B cell (primary cell): ENCODE measurements at regions not wholly inside any gene's neighbourhood (a gene's known extent, or its start where the extent isn't known, plus 50 kb on each side); places are given as distances from the start of the nearest gene placed in this dataset.

ENCODE experiments used
- ATAC-seq: fragments of 200-7000 bp; cut with Tn5 transposase; one replicate; pipeline ENCODE4 v1.10.0; 2021; ENCODE audit warnings: low read depth, mild to moderate bottlenecking, moderate number of reproducible peaks, moderate library complexity
- CTCF ChIA-PET: fragments of 350-600 bp; sonication (Branson Sonifier 250); formaldehyde crosslinking; loops from one replicate; lab custom pipeline; 2021; ENCODE audit warnings: antibody characterized with exemption, inconsistent platforms; lab: Charles Lee
- POLR2A ChIA-PET: fragments of 350-600 bp; sonication (Branson Sonifier 250); formaldehyde crosslinking; loops from one replicate; lab custom pipeline; 2021; ENCODE audit warnings: antibody characterized with exemption; lab: Charles Lee
- DNase-seq: peaks from one replicate; pipeline ENCODE4 v3.0.0; 2013
- H2AFZ ChIP-seq: 2 replicates; pipeline ENCODE4 v1.6.1; 2012; ENCODE audit warnings: mild to moderate bottlenecking, low read depth, low read length; ENCODE audit not compliant: insufficient read depth, poor library complexity, severe bottlenecking
- H3K27ac ChIP-seq, 2 donors: 1 replicate in 1 of 2; 2 replicates in 1 of 2; pipeline ENCODE4 v1.5.1; 2012 to 2013; ENCODE audit warnings: low read length in 2 of 2, mild to moderate bottlenecking in 2 of 2, moderate library complexity in 1 of 2
- H3K27me3 ChIP-seq, 4 experiments: fragments of 200-600 bp in 1 of 4; sonication (generic) in 1 of 4; replicated peaks in 1 of 4; 1 replicate in 2 of 4; 2 replicates in 2 of 4; pipeline versions ENCODE4 v1.6.1 to v1.7.0; 2013 to 2016; ENCODE audit warnings: low read length in 3 of 4, mild to moderate bottlenecking in 2 of 4, mixed read lengths in 1 of 4, moderate library complexity in 1 of 4; ENCODE audit not compliant: insufficient read depth in 4 of 4, control insufficient read depth in 3 of 4; ENCODE audit errors: control extremely low read depth in 1 of 4
- H3K36me3 ChIP-seq, 2 experiments: replicated peaks in 1 of 2; 1 replicate in 1 of 2; 2 replicates in 1 of 2; pipeline versions ENCODE4 v1.6.1 to v1.7.1; 2013; ENCODE audit warnings: low read length in 1 of 2; ENCODE audit not compliant: insufficient read depth in 2 of 2, control insufficient read depth in 1 of 2; ENCODE audit errors: control extremely low read depth in 1 of 2, extremely low read depth in 1 of 2
- H3K4me1 ChIP-seq, 2 donors: fragments of 200-600 bp in 1 of 2; sonication (generic) in 1 of 2; 1 replicate in 1 of 2; 2 replicates in 1 of 2; pipeline versions ENCODE4 v1.5.1 to v1.6.1; 2013 to 2017; ENCODE audit warnings: low read length in 2 of 2; ENCODE audit not compliant: control insufficient read depth in 2 of 2, insufficient read depth in 2 of 2
- H3K4me2 ChIP-seq: replicated peaks from 2 replicates; pipeline ENCODE3; 2012; ENCODE audit warnings: mild to moderate bottlenecking, low read depth, low read length; ENCODE audit not compliant: poor library complexity, severe bottlenecking
- H3K4me3 ChIP-seq, 5 experiments: fragments of 200-600 bp in 1 of 5; sonication (generic) in 1 of 5; 1 replicate in 3 of 5; 2 replicates in 2 of 5; pipeline versions ENCODE4 v1.5.1 to v1.7.0; 2011 to 2016; ENCODE audit warnings: low read length in 4 of 5, mild to moderate bottlenecking in 4 of 5, low read depth in 2 of 5, control low read depth in 1 of 5, moderate library complexity in 1 of 5; ENCODE audit not compliant: insufficient read depth in 1 of 5; ENCODE audit errors: control extremely low read depth in 1 of 5, extremely low read depth in 1 of 5
- H3K79me2 ChIP-seq: fragments of 200-600 bp; sonication (generic); one replicate; pipeline ENCODE4 v1.6.0; 2016; ENCODE audit warnings: low read length; ENCODE audit not compliant: control insufficient read depth, insufficient read depth
- H3K9ac ChIP-seq: fragments of 200-600 bp; sonication (generic); 2 replicates; pipeline ENCODE4 v1.6.1; 2017; ENCODE audit warnings: mild to moderate bottlenecking, low read length, moderate library complexity
- H3K9me3 ChIP-seq, 3 donors: one replicate each; pipeline versions ENCODE4 v1.6.1 to v1.7.1; 2013; ENCODE audit warnings: low read length in 2 of 3; ENCODE audit not compliant: control insufficient read depth in 2 of 3, insufficient read depth in 1 of 3; ENCODE audit errors: control extremely low read depth in 1 of 3
- H4K20me1 ChIP-seq: 2 replicates; pipeline ENCODE4 v1.6.0; 2012; ENCODE audit warnings: mild to moderate bottlenecking, low read length; ENCODE audit not compliant: insufficient read depth, control insufficient read depth, poor library complexity, severe bottlenecking
- H3K27ac Mint-ChIP-seq: one replicate; pipeline ENCODE4 v1.8.0; 2021; ENCODE audit warnings: mixed read lengths
- H3K27me3 Mint-ChIP-seq: one replicate; pipeline ENCODE4 v1.8.0; 2021; ENCODE audit warnings: mixed read lengths
- H3K4me1 Mint-ChIP-seq: one replicate; pipeline ENCODE4 v1.8.0; 2021; ENCODE audit warnings: mixed read lengths
- H3K4me3 Mint-ChIP-seq: one replicate; pipeline ENCODE4 v1.8.0; 2021; ENCODE audit warnings: mixed read lengths
- H3K9me3 Mint-ChIP-seq: one replicate; pipeline ENCODE4 v1.8.0; 2022; ENCODE audit warnings: mixed read lengths; ENCODE audit not compliant: insufficient read depth
- CTCF ChIP-seq: fragments of 200-600 bp; IDR thresholded peaks from one replicate; pipeline ENCODE4 v1.8.0; 2022; ENCODE audit warnings: antibody characterized with exemption, mild to moderate bottlenecking
- EZH2 ChIP-seq: IDR thresholded peaks from 2 replicates; pipeline ENCODE4 v1.6.1; 2012; ENCODE audit warnings: borderline replicate concordance, low read depth, mild to moderate bottlenecking, moderate library complexity, low read length; ENCODE audit not compliant: insufficient read depth, poor library complexity, severe bottlenecking
- WGBS: methylation state at CpG from one replicate; pipeline ENCODE4 v1.1.5; 2013; ENCODE audit warnings: missing lambda C conversion rate; ENCODE audit not compliant: insufficient coverage; 5-methylcytosine and 5-hydroxymethylcytosine counted together
- intact Hi-C: fragments of 100-400 bp; cut with micrococcal nuclease; formaldehyde crosslinking; loops from one replicate; pipeline ENCODE4 v1.10.0; 2022

- Histone ChIP-seq H3K27ac (no peak overlapping the region), H3K9me3 (peaks cover 0 to 3% (median 0%) of the 10 kb centered on the region in 3 donors), H3K4me1 (no peaks in the 10 kb centered on the region), H2AFZ (no peak overlapping the region), H3K4me3 (no peak overlapping the region), H3K9ac (no peak overlapping the region), H3K27me3 (no peaks in the 10 kb centered on the region), H3K36me3 (no peaks in the 10 kb centered on the region), H4K20me1 (no peaks in the 10 kb centered on the region), H3K79me2 (no peaks in the 10 kb centered on the region), H3K4me2 (no peak overlapping the region)
- no peaks in the 10 kb centered on the region for H3K4me1 Mint-ChIP-seq
- intact Hi-C loops: no loop called here
- TF ChIP-seq CTCF (no peak), EZH2 (no peak)
- no peak overlapping the region for H3K27ac Mint-ChIP-seq
- no peaks in the 10 kb centered on the region for H3K9me3 Mint-ChIP-seq
- H3K4me3 Mint-ChIP-seq: no peak overlapping the region
- POLR2A ChIA-PET: no interaction called here
- H3K27me3 Mint-ChIP-seq: no peaks in the 10 kb centered on the region
- no peak for ATAC-seq
- WGBS: 100% methylated on average over 2 of the region's 5 CpGs
- CTCF ChIA-PET: no interaction called here
- DNase-seq: no peak
Measured at GRCh38 chr5:5719292-5719691, 296.8 kb downstream of the ICE1 start.

GRCh38 chr5:5716665-5717064 lies 294.2 kb downstream of the ICE1 start:
- Mint-ChIP-seq H3K4me3 (no peak overlapping the region), H3K27ac (no peak overlapping the region), H3K4me1 (no peaks in the 10 kb centered on the region), H3K9me3 (no peaks in the 10 kb centered on the region), H3K27me3 (no peaks in the 10 kb centered on the region)
- no peaks in the 10 kb centered on the region for H3K36me3 ChIP-seq
- POLR2A ChIA-PET: no interaction called here
- no peak overlapping the region for H3K4me2 ChIP-seq
- no peak overlapping the region for H3K27ac ChIP-seq
- no peaks in the 10 kb centered on the region for H3K27me3 ChIP-seq
- no peak overlapping the region for H3K4me3 ChIP-seq
- H3K79me2 ChIP-seq: no peaks in the 10 kb centered on the region
- intact Hi-C loops: no loop called here
- H4K20me1 ChIP-seq: no peaks in the 10 kb centered on the region
- no peak for TF ChIP-seq CTCF
- no peak for TF ChIP-seq EZH2
- WGBS: 88% methylated on average over 5 of the region's 5 CpGs
- H3K4me1 ChIP-seq: no peaks in the 10 kb centered on the region
- ATAC-seq: no peak
- H3K9ac ChIP-seq: no peak overlapping the region
- CTCF ChIA-PET: no interaction called here
- no peak overlapping the region for H2AFZ ChIP-seq
- peaks cover 0 to 11% (median 0%) of the 10 kb centered on the region in 3 donors for H3K9me3 ChIP-seq
- no peak for DNase-seq
